SU-DHL-6 (cell line): ENCODE measurements at regions not wholly inside any gene's neighbourhood (a gene's known extent, or its start where the extent isn't known, plus 50 kb on each side); places are given as distances from the start of the nearest gene placed in this dataset.

Source experiments
- CTCF ChIP-seq: fragments of 200-600 bp; sonication (generic); IDR thresholded peaks from one replicate; pipeline ENCODE4 v1.5.1; 2017; ENCODE audit warnings: antibody characterized with exemption, mild to moderate bottlenecking, low read length, moderate library complexity; ENCODE audit not compliant: insufficient read depth, poor library complexity, severe bottlenecking
- EZH2phosphoT487 ChIP-seq: fragments of 200-600 bp; sonication (generic), shearing (Covaris generic); conservative IDR thresholded peaks from 2 replicates; pipeline ENCODE4 v1.6.1; 2018; ENCODE audit warnings: mild to moderate bottlenecking, antibody characterized with exemption, low read length, moderate library complexity, mixed read lengths

GRCh38 chr9:108694170-108694569 is 161.6 kb downstream of the ACTL7B start:
- no peak for TF ChIP-seq CTCF
- TF ChIP-seq EZH2phosphoT487 = no peak
